Caco-2 (cell line): ENCODE measurements at regions not wholly inside any gene's neighbourhood (a gene's known extent, or its start where the extent isn't known, plus 50 kb on each side); places are given as distances from the start of the nearest gene placed in this dataset.

ENCODE experiments used
- BruUV-seq: library from RNA; stranded (reverse); fragments of 400-500 nt; replicated peaks from 2 replicates; lab custom pipeline; 2021; lab: Mats Ljungman, UMichigan
- CTCF ChIA-PET: fragments of 300-600 bp; sonication (Branson Sonifier 250); formaldehyde crosslinking; loops from one replicate; lab custom pipeline; 2022; ENCODE audit warnings: antibody characterized with exemption; lab: Charles Lee
- POLR2A ChIA-PET: fragments of 300-600 bp; sonication (Branson Sonifier 250); formaldehyde crosslinking; loops from one replicate; lab custom pipeline; 2022; ENCODE audit warnings: antibody characterized with exemption; lab: Charles Lee
- DNase-seq, 2 experiments: peaks; one replicate each; pipeline versions ENCODE4 v3.0.0 to v3.0.0-alpha.2; 2020 to 2022
- H3K27me3 ChIP-seq: replicated peaks from 2 replicates; pipeline ENCODE4 v1.6.0; 2011; ENCODE audit warnings: low read length; ENCODE audit not compliant: control insufficient read depth, insufficient read depth
- H3K36me3 ChIP-seq: 2 replicates; pipeline ENCODE4 v1.5.1; 2011; ENCODE audit warnings: low read length; ENCODE audit not compliant: control insufficient read depth, insufficient read depth
- H3K4me1 ChIP-seq: fragments of 250-450 bp; sonication (Bioruptor Pico); 2 replicates; pipeline ENCODE4 v1.5.1; 2020; ENCODE audit warnings: mild to moderate bottlenecking
- H3K4me3 ChIP-seq: 2 replicates; pipeline ENCODE4 v1.5.1; 2011; ENCODE audit warnings: low read depth, mild to moderate bottlenecking, control low read depth, low read length
- H3K9me3 ChIP-seq: fragments of 250-450 bp; sonication (Bioruptor Pico); 2 replicates; pipeline ENCODE4 v1.5.1; 2020; ENCODE audit warnings: mild to moderate bottlenecking, moderate library complexity
- H3K27ac Mint-ChIP-seq: one replicate; pipeline ENCODE4 v1.8.0; 2022; ENCODE audit warnings: mixed read lengths; ENCODE audit not compliant: unreplicated experiment
- H3K27me3 Mint-ChIP-seq: one replicate; pipeline ENCODE4 v1.8.0; 2022; ENCODE audit warnings: mixed read lengths; ENCODE audit not compliant: insufficient read depth, unreplicated experiment
- H3K36me3 Mint-ChIP-seq: one replicate; pipeline ENCODE4 v1.8.0; 2022; ENCODE audit warnings: mild to moderate bottlenecking, mixed read lengths; ENCODE audit not compliant: insufficient read depth, unreplicated experiment
- H3K4me1 Mint-ChIP-seq: one replicate; pipeline ENCODE4 v1.8.0; 2022; ENCODE audit warnings: low read depth, mixed read lengths; ENCODE audit not compliant: unreplicated experiment
- H3K4me3 Mint-ChIP-seq: one replicate; pipeline ENCODE4 v1.8.0; 2022; ENCODE audit warnings: mild to moderate bottlenecking, moderate library complexity, mixed read lengths; ENCODE audit not compliant: unreplicated experiment
- H3K9me3 Mint-ChIP-seq: one replicate; pipeline ENCODE4 v1.8.0; 2022; ENCODE audit warnings: mixed read lengths; ENCODE audit not compliant: unreplicated experiment
- CTCF ChIP-seq, 2 experiments: fragments of 200-600 bp in 1 of 2; IDR thresholded peaks; 1 replicate in 1 of 2; 2 replicates in 1 of 2; pipeline versions ENCODE4 v1.5.1 to v1.8.0; 2011 to 2022; ENCODE audit warnings: antibody characterized with exemption in 1 of 2, control low read depth in 1 of 2, inconsistent platforms in 1 of 2, low read depth in 1 of 2, low read length in 1 of 2, mild to moderate bottlenecking in 1 of 2, moderate library complexity in 1 of 2; ENCODE audit not compliant: insufficient read depth in 1 of 2, severe bottlenecking in 1 of 2, unreplicated experiment in 1 of 2
- intact Hi-C: fragments of 100-400 bp; cut with micrococcal nuclease; formaldehyde crosslinking; loops from one replicate; pipeline ENCODE4 v1.10.0; 2022; ENCODE audit not compliant: unreplicated experiment

- H3K9me3 Mint-ChIP-seq: no peaks in the 10 kb centered on the region
- peaks cover 11% of the 10 kb centered on the region for H3K4me1 Mint-ChIP-seq
- Histone ChIP-seq H3K27me3 (no peaks in the 10 kb centered on the region), H3K4me3 (no peak overlapping the region), H3K9me3 (no peaks in the 10 kb centered on the region), H3K4me1 (peaks cover 7% of the 10 kb centered on the region; the same call in 1 of the 2 replicates), H3K36me3 (no peaks in the 10 kb centered on the region)
- H3K36me3 Mint-ChIP-seq: no peaks in the 10 kb centered on the region
- no peak overlapping the region for H3K4me3 Mint-ChIP-seq
- BruUV-seq: no TSS peak
- POLR2A ChIA-PET: no interaction called here
- TF ChIP-seq CTCF (IDR thresholded peaks at IDR 0.05; ENCODE audit: insufficient read depth in 1 of 2, low read depth in 1 of 2, low read length in 1 of 2, severe bottlenecking in 1 of 2, unreplicated experiment in 1 of 2): no peak
- no peak overlapping the region for H3K27ac Mint-ChIP-seq
- intact Hi-C loops: no loop called here
- CTCF ChIA-PET: no interaction called here
- H3K27me3 Mint-ChIP-seq: no peaks in the 10 kb centered on the region
- DNase-seq: no peak
Observed at GRCh38 chr22:27214691-27215090, 557.3 kb downstream of the MIAT start.

- H3K27me3 ChIP-seq: no peaks in the 10 kb centered on the region
- no peaks in the 10 kb centered on the region for H3K27me3 Mint-ChIP-seq
- no peaks in the 10 kb centered on the region for H3K9me3 ChIP-seq
- POLR2A ChIA-PET: no interaction called here
- DNase-seq: no peak
- H3K4me3 Mint-ChIP-seq: no peak overlapping the region
- intact Hi-C loops: no loop called here
- no peak for TF ChIP-seq CTCF (IDR thresholded peaks at IDR 0.05; ENCODE audit: insufficient read depth in 1 of 2, low read depth in 1 of 2, low read length in 1 of 2, severe bottlenecking in 1 of 2, unreplicated experiment in 1 of 2)
- CTCF ChIA-PET: no interaction called here
- H3K9me3 Mint-ChIP-seq: no peaks in the 10 kb centered on the region
- BruUV-seq: no TSS peak
- H3K27ac Mint-ChIP-seq: no peak overlapping the region
- peaks cover 7% of the 10 kb centered on the region; the same call in 1 of the 2 replicates for H3K4me1 ChIP-seq
- no peak overlapping the region for H3K4me3 ChIP-seq
- no peaks in the 10 kb centered on the region for H3K36me3 Mint-ChIP-seq
- no peaks in the 10 kb centered on the region for H3K36me3 ChIP-seq
- H3K4me1 Mint-ChIP-seq: peaks cover 11% of the 10 kb centered on the region
Observed at GRCh38 chr22:27215871-27216270, 558.5 kb downstream of the MIAT start.

- DNase-seq: no peak
- H3K36me3 ChIP-seq: no peaks in the 10 kb centered on the region
- no peaks in the 10 kb centered on the region for H3K27me3 ChIP-seq
- peaks cover 11% of the 10 kb centered on the region for H3K4me1 Mint-ChIP-seq
- no peaks in the 10 kb centered on the region for H3K36me3 Mint-ChIP-seq
- H3K4me1 ChIP-seq: peaks cover 7% of the 10 kb centered on the region; the same call in 1 of the 2 replicates
- no peak for TF ChIP-seq CTCF (IDR thresholded peaks at IDR 0.05; ENCODE audit: insufficient read depth in 1 of 2, low read depth in 1 of 2, low read length in 1 of 2, severe bottlenecking in 1 of 2, unreplicated experiment in 1 of 2)
- H3K9me3 ChIP-seq: no peaks in the 10 kb centered on the region
- no peak overlapping the region for H3K4me3 Mint-ChIP-seq
- H3K27me3 Mint-ChIP-seq: no peaks in the 10 kb centered on the region
- H3K27ac Mint-ChIP-seq: no peak overlapping the region
- intact Hi-C loops: no loop called here
- H3K9me3 Mint-ChIP-seq: no peaks in the 10 kb centered on the region
- ChIA-PET POLR2A (no interaction called here), CTCF (no interaction called here)
- no TSS peak for BruUV-seq
- H3K4me3 ChIP-seq: no peak overlapping the region
Observed at GRCh38 chr22:27216444-27216843, 559.1 kb downstream of the MIAT start.
